GM23338 (cell line): ENCODE measurements at regions not wholly inside any gene's neighbourhood (a gene's known extent, or its start where the extent isn't known, plus 50 kb on each side); places are given as distances from the start of the nearest gene placed in this dataset.

Source experiments
- ATAC-seq: fragments of 200-7000 bp; cut with Tn5 transposase; 3 replicates; pipeline ENCODE4 v1.9.1; 2020
- DNase-seq: peaks from one replicate; pipeline ENCODE4 v3.0.0-alpha.2; 2015; ENCODE audit warnings: low spot score
- H2AFZ ChIP-seq: fragments of 200-600 bp; sonication (generic); 2 replicates; pipeline ENCODE4 v1.8.0; 2016; ENCODE audit warnings: antibody characterized with exemption, mild to moderate bottlenecking, moderate library complexity
- H3F3A ChIP-seq: fragments of 200-600 bp; sonication (generic); replicated peaks from 2 replicates; pipeline ENCODE4 v1.8.0; 2017; ENCODE audit warnings: antibody characterized with exemption, mixed run types, low read depth
- H3K27ac ChIP-seq: fragments of 200-600 bp; sonication (generic); 2 replicates; pipeline ENCODE4 v1.6.1; 2016; ENCODE audit warnings: low read depth
- H3K27me3 ChIP-seq: fragments of 200-600 bp; sonication (generic); 2 replicates; pipeline ENCODE4 v1.8.0; 2016; ENCODE audit warnings: mild to moderate bottlenecking, mixed run types, moderate library complexity; ENCODE audit not compliant: insufficient read depth
- H3K36me3 ChIP-seq: fragments of 200-600 bp; sonication (generic); 2 replicates; pipeline ENCODE4 v1.8.0; 2016; ENCODE audit warnings: mild to moderate bottlenecking; ENCODE audit not compliant: insufficient read depth
- H3K4me1 ChIP-seq: fragments of 200-600 bp; sonication (generic); 2 replicates; pipeline ENCODE4 v1.8.0; 2016; ENCODE audit warnings: mild to moderate bottlenecking, moderate library complexity; ENCODE audit not compliant: insufficient read depth
- H3K4me2 ChIP-seq: fragments of 200-600 bp; sonication (generic); 2 replicates; pipeline ENCODE4 v1.7.1; 2017; ENCODE audit warnings: mixed run types
- H3K4me3 ChIP-seq: fragments of 200-600 bp; sonication (generic); 2 replicates; pipeline ENCODE4 v1.6.1; 2016; ENCODE audit warnings: mixed run types
- H3K79me2 ChIP-seq: fragments of 200-600 bp; sonication (generic); replicated peaks from 2 replicates; pipeline ENCODE4 v1.8.0; 2017; ENCODE audit warnings: mild to moderate bottlenecking; ENCODE audit not compliant: insufficient read depth
- H3K9me2 ChIP-seq: fragments of 200-600 bp; sonication (generic); 2 replicates; pipeline ENCODE4 v1.8.0; 2017; ENCODE audit not compliant: insufficient read depth
- H4K20me1 ChIP-seq: fragments of 200-600 bp; sonication (generic); replicated peaks from 2 replicates; pipeline ENCODE4 v1.8.0; 2017; ENCODE audit warnings: mild to moderate bottlenecking; ENCODE audit not compliant: insufficient read depth
- H3K27ac Mint-ChIP-seq: 2 replicates; pipeline ENCODE4 v1.8.0; 2020; ENCODE audit warnings: inconsistent platforms, mild to moderate bottlenecking, moderate library complexity, mixed read lengths
- H3K27me3 Mint-ChIP-seq: 3 replicates; pipeline ENCODE4 v1.8.0; 2022; ENCODE audit warnings: low read depth, mild to moderate bottlenecking, moderate library complexity, mixed read lengths, inconsistent platforms; ENCODE audit not compliant: insufficient read depth, poor library complexity
- H3K36me3 Mint-ChIP-seq: 3 replicates; pipeline ENCODE4 v1.8.0; 2021; ENCODE audit warnings: low read depth, mild to moderate bottlenecking, inconsistent platforms, moderate library complexity, mixed read lengths
- H3K4me1 Mint-ChIP-seq: 3 replicates; pipeline ENCODE4 v1.8.0; 2020; ENCODE audit warnings: mild to moderate bottlenecking, inconsistent platforms, mixed read lengths
- H3K4me3 Mint-ChIP-seq: 3 replicates; pipeline ENCODE4 v1.8.0; 2021; ENCODE audit warnings: moderate library complexity, mild to moderate bottlenecking, inconsistent platforms, mixed read lengths
- H3K9me3 Mint-ChIP-seq: 3 replicates; pipeline ENCODE4 v1.8.0; 2020; ENCODE audit warnings: moderate library complexity, mild to moderate bottlenecking, inconsistent platforms, mixed read lengths
- CREB1 ChIP-seq: fragments of 250-450 bp; sonication (Bioruptor Pico); IDR thresholded peaks from 2 replicates; pipeline ENCODE4 v1.5.0; 2020; ENCODE audit warnings: low read depth, mild to moderate bottlenecking, moderate library complexity
- EZH2 ChIP-seq: fragments of 200-600 bp; sonication (generic); IDR thresholded peaks from one replicate; pipeline ENCODE4 v1.8.0; 2017; ENCODE audit warnings: antibody characterized with exemption, mild to moderate bottlenecking, low read depth; ENCODE audit not compliant: unreplicated experiment
- EZH2phosphoT487 ChIP-seq: fragments of 200-600 bp; sonication (generic); IDR thresholded peaks from one replicate; pipeline ENCODE4 v1.8.1; 2018; ENCODE audit warnings: antibody characterized with exemption; ENCODE audit not compliant: unreplicated experiment
- JUNB ChIP-seq: IDR thresholded peaks from one replicate; pipeline ENCODE4 v1.6.1; 2016; ENCODE audit warnings: antibody characterized with exemption; ENCODE audit not compliant: unreplicated experiment
- NANOG ChIP-seq: IDR thresholded peaks from 2 replicates; pipeline ENCODE4 v1.6.1; 2016; ENCODE audit warnings: antibody characterized with exemption, borderline replicate concordance
- POLR2AphosphoS5 ChIP-seq: IDR thresholded peaks from 2 replicates; pipeline ENCODE4 v1.6.1; 2016; ENCODE audit warnings: antibody characterized with exemption, low read depth
- STAT1 ChIP-seq: IDR thresholded peaks from one replicate; pipeline ENCODE4 v1.6.1; 2016; ENCODE audit warnings: antibody characterized with exemption; ENCODE audit not compliant: unreplicated experiment
- ZNF114 ChIP-seq: fragments of 250-450 bp; sonication (Bioruptor Pico); IDR thresholded peaks from 2 replicates; pipeline ENCODE4 v1.5.0; 2020; ENCODE audit warnings: mild to moderate bottlenecking, moderate library complexity
- ZNF331 ChIP-seq: fragments of 250-450 bp; sonication (Bioruptor Pico); IDR thresholded peaks from 2 replicates; pipeline ENCODE4 v1.5.0; 2020; ENCODE audit warnings: low read depth, mild to moderate bottlenecking, moderate library complexity
- TF ChIP-seq, protein P1 (sequence below): fragments of 250-450 bp; sonication (Bioruptor Pico); IDR thresholded peaks from 2 replicates; pipeline ENCODE4 v1.5.0; 2020; ENCODE audit warnings: mild to moderate bottlenecking, moderate library complexity
- TF ChIP-seq, protein P2 (sequence below): IDR thresholded peaks from 2 replicates; pipeline ENCODE4 v1.6.1; 2016; ENCODE audit warnings: antibody characterized with exemption
- TF ChIP-seq, protein P3 (sequence below), 2 experiments: fragments of 200-600 bp in 1 of 2; sonication (generic) in 1 of 2; conservative IDR thresholded peaks; 2 replicates each; pipeline versions ENCODE4 v1.5.1 to v1.6.1; 2016 to 2017; ENCODE audit warnings: antibody characterized with exemption in 2 of 2, low read depth in 2 of 2, mild to moderate bottlenecking in 2 of 2, moderate library complexity in 1 of 2
- TF ChIP-seq, protein P4 (sequence below): IDR thresholded peaks from one replicate; pipeline ENCODE4 v1.6.1; 2018; ENCODE audit warnings: antibody characterized with exemption; ENCODE audit not compliant: unreplicated experiment

DNA sequence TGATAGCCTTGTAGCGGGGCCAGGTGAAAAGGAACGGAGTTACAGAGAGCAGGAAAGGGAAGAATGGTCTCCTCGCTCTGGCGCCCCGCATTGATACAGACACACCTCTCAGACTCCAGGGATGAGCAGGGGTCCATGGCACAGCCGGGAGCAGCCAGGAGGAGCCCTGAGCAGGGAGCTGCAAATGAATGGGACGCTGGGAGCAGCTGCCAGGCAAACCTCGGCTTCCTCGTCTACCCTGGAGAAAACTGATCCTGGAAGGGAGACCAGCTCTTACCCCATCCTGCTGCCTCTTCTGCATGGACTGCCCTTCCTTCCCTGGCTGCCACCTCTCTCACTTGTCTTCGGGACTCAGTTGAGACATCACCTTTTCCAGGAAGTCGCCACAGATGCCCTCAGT lies 97.3 kb upstream of the MAFB start:
- Histone ChIP-seq H3K4me3 (no peak overlapping the region), H3K9me2 (peaks cover 4% of the 10 kb centered on the region; the same call in 1 of the 2 replicates), H3K4me2 (no peak overlapping the region), H4K20me1 (no peaks in the 10 kb centered on the region), H3K4me1 (no peaks in the 10 kb centered on the region), H3K27ac (no peak overlapping the region), H3K36me3 (no peaks in the 10 kb centered on the region), H3K79me2 (no peaks in the 10 kb centered on the region), H3K27me3 (no peaks in the 10 kb centered on the region), H3F3A (no peaks in the 10 kb centered on the region), H2AFZ (no peak overlapping the region)
- Mint-ChIP-seq H3K27ac (no peak overlapping the region), H3K36me3 (no peaks in the 10 kb centered on the region), H3K9me3 (no peaks in the 10 kb centered on the region), H3K4me3 (no peak overlapping the region), H3K27me3 (no peaks in the 10 kb centered on the region), H3K4me1 (no peaks in the 10 kb centered on the region)
- ATAC-seq (no peak), DNase-seq (no peak)
- TF ChIP-seq, protein P1, sequence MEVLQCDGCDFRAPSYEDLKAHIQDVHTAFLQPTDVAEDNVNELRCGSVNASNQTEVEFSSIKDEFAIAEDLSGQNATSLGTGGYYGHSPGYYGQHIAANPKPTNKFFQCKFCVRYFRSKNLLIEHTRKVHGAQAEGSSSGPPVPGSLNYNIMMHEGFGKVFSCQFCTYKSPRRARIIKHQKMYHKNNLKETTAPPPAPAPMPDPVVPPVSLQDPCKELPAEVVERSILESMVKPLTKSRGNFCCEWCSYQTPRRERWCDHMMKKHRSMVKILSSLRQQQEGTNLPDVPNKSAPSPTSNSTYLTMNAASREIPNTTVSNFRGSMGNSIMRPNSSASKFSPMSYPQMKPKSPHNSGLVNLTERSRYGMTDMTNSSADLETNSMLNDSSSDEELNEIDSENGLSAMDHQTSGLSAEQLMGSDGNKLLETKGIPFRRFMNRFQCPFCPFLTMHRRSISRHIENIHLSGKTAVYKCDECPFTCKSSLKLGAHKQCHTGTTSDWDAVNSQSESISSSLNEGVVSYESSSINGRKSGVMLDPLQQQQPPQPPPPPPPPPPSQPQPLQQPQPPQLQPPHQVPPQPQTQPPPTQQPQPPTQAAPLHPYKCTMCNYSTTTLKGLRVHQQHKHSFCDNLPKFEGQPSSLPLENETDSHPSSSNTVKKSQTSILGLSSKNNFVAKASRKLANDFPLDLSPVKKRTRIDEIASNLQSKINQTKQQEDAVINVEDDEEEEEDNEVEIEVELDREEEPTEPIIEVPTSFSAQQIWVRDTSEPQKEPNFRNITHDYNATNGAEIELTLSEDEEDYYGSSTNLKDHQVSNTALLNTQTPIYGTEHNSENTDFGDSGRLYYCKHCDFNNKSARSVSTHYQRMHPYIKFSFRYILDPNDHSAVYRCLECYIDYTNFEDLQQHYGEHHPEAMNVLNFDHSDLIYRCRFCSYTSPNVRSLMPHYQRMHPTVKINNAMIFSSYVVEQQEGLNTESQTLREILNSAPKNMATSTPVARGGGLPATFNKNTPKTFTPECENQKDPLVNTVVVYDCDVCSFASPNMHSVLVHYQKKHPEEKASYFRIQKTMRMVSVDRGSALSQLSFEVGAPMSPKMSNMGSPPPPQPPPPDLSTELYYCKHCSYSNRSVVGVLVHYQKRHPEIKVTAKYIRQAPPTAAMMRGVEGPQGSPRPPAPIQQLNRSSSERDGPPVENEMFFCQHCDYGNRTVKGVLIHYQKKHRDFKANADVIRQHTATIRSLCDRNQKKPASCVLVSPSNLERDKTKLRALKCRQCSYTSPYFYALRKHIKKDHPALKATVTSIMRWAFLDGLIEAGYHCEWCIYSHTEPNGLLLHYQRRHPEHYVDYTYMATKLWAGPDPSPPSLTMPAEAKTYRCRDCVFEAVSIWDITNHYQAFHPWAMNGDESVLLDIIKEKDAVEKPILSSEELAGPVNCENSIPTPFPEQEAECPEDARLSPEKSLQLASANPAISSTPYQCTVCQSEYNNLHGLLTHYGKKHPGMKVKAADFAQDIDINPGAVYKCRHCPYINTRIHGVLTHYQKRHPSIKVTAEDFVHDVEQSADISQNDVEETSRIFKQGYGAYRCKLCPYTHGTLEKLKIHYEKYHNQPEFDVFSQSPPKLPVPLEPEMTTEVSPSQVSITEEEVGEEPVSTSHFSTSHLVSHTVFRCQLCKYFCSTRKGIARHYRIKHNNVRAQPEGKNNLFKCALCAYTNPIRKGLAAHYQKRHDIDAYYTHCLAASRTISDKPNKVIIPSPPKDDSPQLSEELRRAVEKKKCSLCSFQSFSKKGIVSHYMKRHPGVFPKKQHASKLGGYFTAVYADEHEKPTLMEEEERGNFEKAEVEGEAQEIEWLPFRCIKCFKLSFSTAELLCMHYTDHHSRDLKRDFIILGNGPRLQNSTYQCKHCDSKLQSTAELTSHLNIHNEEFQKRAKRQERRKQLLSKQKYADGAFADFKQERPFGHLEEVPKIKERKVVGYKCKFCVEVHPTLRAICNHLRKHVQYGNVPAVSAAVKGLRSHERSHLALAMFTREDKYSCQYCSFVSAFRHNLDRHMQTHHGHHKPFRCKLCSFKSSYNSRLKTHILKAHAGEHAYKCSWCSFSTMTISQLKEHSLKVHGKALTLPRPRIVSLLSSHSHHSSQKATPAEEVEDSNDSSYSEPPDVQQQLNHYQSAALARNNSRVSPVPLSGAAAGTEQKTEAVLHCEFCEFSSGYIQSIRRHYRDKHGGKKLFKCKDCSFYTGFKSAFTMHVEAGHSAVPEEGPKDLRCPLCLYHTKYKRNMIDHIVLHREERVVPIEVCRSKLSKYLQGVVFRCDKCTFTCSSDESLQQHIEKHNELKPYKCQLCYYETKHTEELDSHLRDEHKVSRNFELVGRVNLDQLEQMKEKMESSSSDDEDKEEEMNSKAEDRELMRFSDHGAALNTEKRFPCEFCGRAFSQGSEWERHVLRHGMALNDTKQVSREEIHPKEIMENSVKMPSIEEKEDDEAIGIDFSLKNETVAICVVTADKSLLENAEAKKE (CRISPR knock-in tag) = no peak
- no peak for TF ChIP-seq NANOG
- TF ChIP-seq, protein P2, sequence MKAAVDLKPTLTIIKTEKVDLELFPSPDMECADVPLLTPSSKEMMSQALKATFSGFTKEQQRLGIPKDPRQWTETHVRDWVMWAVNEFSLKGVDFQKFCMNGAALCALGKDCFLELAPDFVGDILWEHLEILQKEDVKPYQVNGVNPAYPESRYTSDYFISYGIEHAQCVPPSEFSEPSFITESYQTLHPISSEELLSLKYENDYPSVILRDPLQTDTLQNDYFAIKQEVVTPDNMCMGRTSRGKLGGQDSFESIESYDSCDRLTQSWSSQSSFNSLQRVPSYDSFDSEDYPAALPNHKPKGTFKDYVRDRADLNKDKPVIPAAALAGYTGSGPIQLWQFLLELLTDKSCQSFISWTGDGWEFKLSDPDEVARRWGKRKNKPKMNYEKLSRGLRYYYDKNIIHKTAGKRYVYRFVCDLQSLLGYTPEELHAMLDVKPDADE = no peak
- TF ChIP-seq JUNB = no peak
- TF ChIP-seq EZH2phosphoT487 = no peak
- TF ChIP-seq STAT1 = no peak
- TF ChIP-seq, protein P3, sequence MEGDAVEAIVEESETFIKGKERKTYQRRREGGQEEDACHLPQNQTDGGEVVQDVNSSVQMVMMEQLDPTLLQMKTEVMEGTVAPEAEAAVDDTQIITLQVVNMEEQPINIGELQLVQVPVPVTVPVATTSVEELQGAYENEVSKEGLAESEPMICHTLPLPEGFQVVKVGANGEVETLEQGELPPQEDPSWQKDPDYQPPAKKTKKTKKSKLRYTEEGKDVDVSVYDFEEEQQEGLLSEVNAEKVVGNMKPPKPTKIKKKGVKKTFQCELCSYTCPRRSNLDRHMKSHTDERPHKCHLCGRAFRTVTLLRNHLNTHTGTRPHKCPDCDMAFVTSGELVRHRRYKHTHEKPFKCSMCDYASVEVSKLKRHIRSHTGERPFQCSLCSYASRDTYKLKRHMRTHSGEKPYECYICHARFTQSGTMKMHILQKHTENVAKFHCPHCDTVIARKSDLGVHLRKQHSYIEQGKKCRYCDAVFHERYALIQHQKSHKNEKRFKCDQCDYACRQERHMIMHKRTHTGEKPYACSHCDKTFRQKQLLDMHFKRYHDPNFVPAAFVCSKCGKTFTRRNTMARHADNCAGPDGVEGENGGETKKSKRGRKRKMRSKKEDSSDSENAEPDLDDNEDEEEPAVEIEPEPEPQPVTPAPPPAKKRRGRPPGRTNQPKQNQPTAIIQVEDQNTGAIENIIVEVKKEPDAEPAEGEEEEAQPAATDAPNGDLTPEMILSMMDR (conservative IDR thresholded peaks at IDR 0.05; ENCODE audit: low read depth in 2 of 2) = no peak
- TF ChIP-seq POLR2AphosphoS5 = no peak
- no peak for TF ChIP-seq CREB1 (CRISPR knock-in tag)
- TF ChIP-seq, protein P4, sequence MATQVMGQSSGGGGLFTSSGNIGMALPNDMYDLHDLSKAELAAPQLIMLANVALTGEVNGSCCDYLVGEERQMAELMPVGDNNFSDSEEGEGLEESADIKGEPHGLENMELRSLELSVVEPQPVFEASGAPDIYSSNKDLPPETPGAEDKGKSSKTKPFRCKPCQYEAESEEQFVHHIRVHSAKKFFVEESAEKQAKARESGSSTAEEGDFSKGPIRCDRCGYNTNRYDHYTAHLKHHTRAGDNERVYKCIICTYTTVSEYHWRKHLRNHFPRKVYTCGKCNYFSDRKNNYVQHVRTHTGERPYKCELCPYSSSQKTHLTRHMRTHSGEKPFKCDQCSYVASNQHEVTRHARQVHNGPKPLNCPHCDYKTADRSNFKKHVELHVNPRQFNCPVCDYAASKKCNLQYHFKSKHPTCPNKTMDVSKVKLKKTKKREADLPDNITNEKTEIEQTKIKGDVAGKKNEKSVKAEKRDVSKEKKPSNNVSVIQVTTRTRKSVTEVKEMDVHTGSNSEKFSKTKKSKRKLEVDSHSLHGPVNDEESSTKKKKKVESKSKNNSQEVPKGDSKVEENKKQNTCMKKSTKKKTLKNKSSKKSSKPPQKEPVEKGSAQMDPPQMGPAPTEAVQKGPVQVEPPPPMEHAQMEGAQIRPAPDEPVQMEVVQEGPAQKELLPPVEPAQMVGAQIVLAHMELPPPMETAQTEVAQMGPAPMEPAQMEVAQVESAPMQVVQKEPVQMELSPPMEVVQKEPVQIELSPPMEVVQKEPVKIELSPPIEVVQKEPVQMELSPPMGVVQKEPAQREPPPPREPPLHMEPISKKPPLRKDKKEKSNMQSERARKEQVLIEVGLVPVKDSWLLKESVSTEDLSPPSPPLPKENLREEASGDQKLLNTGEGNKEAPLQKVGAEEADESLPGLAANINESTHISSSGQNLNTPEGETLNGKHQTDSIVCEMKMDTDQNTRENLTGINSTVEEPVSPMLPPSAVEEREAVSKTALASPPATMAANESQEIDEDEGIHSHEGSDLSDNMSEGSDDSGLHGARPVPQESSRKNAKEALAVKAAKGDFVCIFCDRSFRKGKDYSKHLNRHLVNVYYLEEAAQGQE = no peak
- TF ChIP-seq EZH2 = no peak
- TF ChIP-seq ZNF114 (CRISPR knock-in tag) = no peak
- no peak for TF ChIP-seq ZNF331
